K562 (cell line): ENCODE measurements at regions not wholly inside any gene's neighbourhood (a gene's known extent, or its start where the extent isn't known, plus 50 kb on each side); places are given as distances from the start of the nearest gene placed in this dataset.
"Not testable (repeated sequence)": the region's sequence is repeated elsewhere in the genome, so short reads cannot be mapped to it uniquely, and the experiment has no call there.

Source experiments
- ATAC-seq: fragments of 200-7000 bp; cut with Tn5 transposase; 3 replicates; pipeline ENCODE4 v1.9.1; 2020; ENCODE audit warnings: moderate library complexity
- BruUV-seq: library from RNA; stranded (reverse); fragments of 400-500 nt; replicated peaks from 2 replicates; lab custom pipeline; 2021; lab: Mats Ljungman, UMichigan
- CTCF ChIA-PET: fragments of 300-600 bp; formaldehyde crosslinking; extraction: SDS; loops from one replicate; lab custom pipeline; 2021; ENCODE audit warnings: low intra/inter-chr PET ratio; lab: Yijun Ruan, JAX
- POLR2A ChIA-PET: fragments of 300-600, 350-650 bp; sonication (Branson Sonifier 250); formaldehyde crosslinking; extraction: SDS; loops from one replicate; lab custom pipeline; 2021; ENCODE audit warnings: antibody characterized with exemption, inconsistent platforms; lab: Yijun Ruan, JAX
- DNase-seq, 4 experiments: peaks; one replicate each; pipeline versions ENCODE4 v3.0.0 to v3.0.0-alpha.2; 2011 to 2018; ENCODE audit warnings: low spot score in 3 of 4, mixed read lengths in 3 of 4; ENCODE audit errors: extremely low read depth in 1 of 4
- FAIRE-seq: peaks from 2 replicates; lab custom pipeline; 2011; peaks lifted over from hg19 to GRCh38; lab: Jason Lieb, UNC
- H2AFZ ChIP-seq: 2 replicates; pipeline ENCODE4 v1.6.0; 2011; ENCODE audit warnings: low read depth, low read length, control low read depth, inconsistent platforms
- H3K27ac ChIP-seq: fragments of 200-600 bp; 3 replicates; pipeline ENCODE4 v1.8.0; 2011; ENCODE audit warnings: low read depth, mild to moderate bottlenecking, control low read depth, inconsistent platforms, low read length, moderate library complexity, mixed read lengths; ENCODE audit errors: extremely low read depth
- H3K27me3 ChIP-seq, 2 experiments: fragments of 300-600 bp in 1 of 2; 2 replicates in 1 of 2; 3 replicates in 1 of 2; pipeline versions ENCODE4 v1.6.0 to v1.8.0; 2011; ENCODE audit warnings: inconsistent platforms in 2 of 2, low read length in 2 of 2, mild to moderate bottlenecking in 1 of 2, mixed read lengths in 1 of 2, moderate library complexity in 1 of 2; ENCODE audit not compliant: control insufficient read depth in 2 of 2, insufficient read depth in 2 of 2
- H3K36me3 ChIP-seq: fragments of 300-600 bp; 3 replicates; pipeline ENCODE4 v1.8.0; 2011; ENCODE audit warnings: mild to moderate bottlenecking, low read length, inconsistent platforms; ENCODE audit not compliant: control insufficient read depth, insufficient read depth
- H3K4me1 ChIP-seq, 2 experiments: fragments of 200-600 bp in 1 of 2; replicated peaks in 1 of 2; 2 replicates in 1 of 2; 3 replicates in 1 of 2; pipeline versions ENCODE4 v1.5.1 to v1.8.0; 2011; ENCODE audit warnings: inconsistent platforms in 2 of 2, low read length in 2 of 2, mild to moderate bottlenecking in 1 of 2, mixed read lengths in 1 of 2, moderate library complexity in 1 of 2; ENCODE audit not compliant: control insufficient read depth in 2 of 2, insufficient read depth in 2 of 2
- H3K4me2 ChIP-seq: 2 replicates; pipeline ENCODE4 v1.6.1; 2011; ENCODE audit warnings: low read length, control low read depth, inconsistent platforms, mixed read lengths; ENCODE audit not compliant: insufficient read depth
- H3K4me3 ChIP-seq: fragments of 200-600 bp; sonication (generic), shearing (Covaris generic); 2 replicates; pipeline ENCODE4 v1.5.1; 2016; ENCODE audit warnings: control low read depth, inconsistent platforms
- H3K79me2 ChIP-seq: fragments of 200-600 bp; 3 replicates; pipeline ENCODE4 v1.8.0; 2011; ENCODE audit warnings: low read length, inconsistent platforms; ENCODE audit not compliant: control insufficient read depth, insufficient read depth
- H3K9ac ChIP-seq, 2 experiments: 2 replicates each; pipeline versions ENCODE4 v1.6.0 to v1.6.1; 2011; ENCODE audit warnings: low read depth in 2 of 2, low read length in 2 of 2, control low read depth in 1 of 2, inconsistent platforms in 1 of 2, mild to moderate bottlenecking in 1 of 2, mixed read lengths in 1 of 2; ENCODE audit not compliant: insufficient read depth in 1 of 2
- H3K9me1 ChIP-seq: one replicate; pipeline ENCODE4 v1.6.0; 2011; ENCODE audit warnings: inconsistent platforms, mild to moderate bottlenecking, low read length, moderate library complexity; ENCODE audit not compliant: control insufficient read depth, insufficient read depth
- H3K9me3 ChIP-seq: replicated peaks from 2 replicates; pipeline ENCODE4 v1.5.1; 2011; ENCODE audit warnings: low read depth, low read length, inconsistent platforms; ENCODE audit not compliant: control insufficient read depth, insufficient read depth
- H4K20me1 ChIP-seq: replicated peaks from 2 replicates; pipeline ENCODE4 v1.6.1; 2011; ENCODE audit warnings: low read length, inconsistent platforms, mixed read lengths; ENCODE audit not compliant: control insufficient read depth, insufficient read depth
- CGGBP1 ChIP-seq: fragments of 250-450 bp; sonication (Bioruptor Pico); IDR thresholded peaks from 2 replicates; pipeline ENCODE4 v1.9.0; 2021; ENCODE audit warnings: mild to moderate bottlenecking
- DACH1 ChIP-seq: fragments of 450-650 bp; IDR thresholded peaks from 2 replicates; pipeline ENCODE4 v1.6.1; 2018; ENCODE audit not compliant: partially characterized antibody
- FOXM1 ChIP-seq, 2 experiments: fragments of 450-650 bp in 1 of 2; sonication (generic) in 1 of 2; formaldehyde crosslinking in 1 of 2; IDR thresholded peaks; 2 replicates each; pipeline versions ENCODE4 v1.6.1 to v1.9.0; 2017 to 2022; ENCODE audit warnings: low read depth in 2 of 2, mild to moderate bottlenecking in 2 of 2, missing genetic modification reagents in 1 of 2, moderate library complexity in 1 of 2
- KDM5B ChIP-seq: fragments of 200-600 bp; sonication (generic); IDR thresholded peaks from 2 replicates; pipeline ENCODE4 v1.6.1; 2012; ENCODE audit warnings: low read depth, mild to moderate bottlenecking, moderate library complexity, low read length, control low read depth, inconsistent platforms; ENCODE audit not compliant: insufficient replicate concordance
- MAX ChIP-seq: sonication (generic); formaldehyde crosslinking; IDR thresholded peaks from 2 replicates; pipeline ENCODE4 v1.9.0; 2022; ENCODE audit warnings: mild to moderate bottlenecking, missing genetic modification reagents
- MBD2 ChIP-seq: sonication (generic); IDR thresholded peaks from 2 replicates; pipeline ENCODE4 v1.6.1; 2016; ENCODE audit warnings: low read depth, borderline replicate concordance
- MIER1 ChIP-seq: fragments of 450-650 bp; IDR thresholded peaks from 2 replicates; pipeline ENCODE4 v1.6.1; 2016; ENCODE audit warnings: antibody characterized with exemption, mild to moderate bottlenecking, low read depth
- TAF7 ChIP-seq: fragments of 450-650 bp; IDR thresholded peaks from 2 replicates; pipeline ENCODE4 v1.6.1; 2016; ENCODE audit warnings: missing genetic modification characterization, missing compliant biosample characterization
- TAF9B ChIP-seq: fragments of 450-650 bp; IDR thresholded peaks from 2 replicates; pipeline ENCODE4 v1.6.1; 2018; ENCODE audit warnings: mild to moderate bottlenecking; ENCODE audit not compliant: partially characterized antibody
- ZFX ChIP-seq: sonication (generic); formaldehyde crosslinking; IDR thresholded peaks from 2 replicates; pipeline ENCODE4 v1.8.0; 2022; ENCODE audit warnings: mild to moderate bottlenecking, missing genetic modification reagents, moderate library complexity
- ZKSCAN8 ChIP-seq: fragments of 200-800 bp; sonication (Bioruptor generic); IDR thresholded peaks from 2 replicates; pipeline ENCODE4 v1.6.1; 2016; ENCODE audit warnings: missing genetic modification characterization, missing compliant biosample characterization
- ZNF512 ChIP-seq: IDR thresholded peaks from 2 replicates; pipeline ENCODE4 v1.6.1; 2016; ENCODE audit warnings: missing genetic modification characterization, missing compliant biosample characterization
- WGBS: fragments of 100-300 bp; shearing (Covaris generic); methylation state at CpG from one replicate; pipeline ENCODE4 v1.1.6; 2016; ENCODE audit warnings: low coverage, mixed read lengths; ENCODE audit not compliant: insufficient coverage; ENCODE audit errors: missing lambda C conversion rate; 5-methylcytosine and 5-hydroxymethylcytosine counted together
- in situ Hi-C: fragments of 300-500 bp; cut with MboI; formaldehyde crosslinking; loops from 4 replicates; pipeline ENCODE4 v1.15.0; 2018; ENCODE audit warnings: inconsistent platforms, mixed read lengths
- intact Hi-C: fragments of 100-400 bp; cut with micrococcal nuclease; formaldehyde crosslinking; loops from 2 replicates; pipeline ENCODE4 v1.14.2; 2022

DNA sequence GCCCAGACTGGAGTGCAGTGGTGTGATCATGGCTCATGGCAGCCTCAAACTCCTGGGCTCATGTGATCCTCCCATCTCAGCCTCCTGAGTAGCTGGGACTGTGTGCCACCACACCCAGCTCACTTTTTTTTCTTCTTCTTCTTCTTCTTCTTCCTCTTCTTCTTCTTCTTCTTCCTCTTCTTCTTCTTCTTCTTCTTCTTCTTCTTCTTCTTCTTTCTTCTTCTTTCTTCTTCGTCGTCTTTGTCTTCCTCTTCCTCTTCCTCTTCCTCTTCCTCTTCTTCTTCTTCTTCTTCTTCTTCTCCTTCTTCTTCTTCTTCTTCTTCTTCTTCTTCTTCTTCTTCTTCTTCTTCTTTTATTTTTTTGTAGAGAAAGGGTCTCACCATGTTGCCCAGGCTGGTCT lies 78.8 kb upstream of the RPH3A start:
- H3K4me1 ChIP-seq, intact Hi-C loops, H3K9me3 ChIP-seq, DNase-seq: not testable (repeated sequence)
- peaks cover 10 to 18% of the 10 kb centered on the region in 2 experiments; a peak in 4 of 5 replicates for H3K27me3 ChIP-seq
- TF ChIP-seq ZNF512 (tag), result peak; percentile 68
- TF ChIP-seq, all 486 proteins: peak for 1; not testable (repeated sequence) for 485
- H2AFZ ChIP-seq, H4K20me1 ChIP-seq, H3K27ac ChIP-seq, H3K9ac ChIP-seq, H3K9me1 ChIP-seq, in situ Hi-C loops, H3K36me3 ChIP-seq, H3K4me2 ChIP-seq, H3K79me2 ChIP-seq, FAIRE-seq, ATAC-seq, BruUV-seq, CTCF ChIA-PET, POLR2A ChIA-PET, H3K4me3 ChIP-seq: not testable (repeated sequence)
- WGBS, result 2% methylated on average over 2 of the region's 2 CpGs

GRCh38 chr12:112713471-112713870 lies 78.1 kb upstream of the RPH3A start:
- Histone ChIP-seq H3K9me3 (no peaks in the 10 kb centered on the region), H3K4me1 (no peaks in the 10 kb centered on the region), H4K20me1 (no peaks in the 10 kb centered on the region; the same call in 1 of the 2 replicates), H3K4me3 (no peak overlapping the region), H3K4me2 (no peak overlapping the region), H3K27me3 (peaks cover 7 to 14% of the 10 kb centered on the region in 2 experiments; a peak in 4 of 5 replicates), H3K9me1 (no peaks in the 10 kb centered on the region), H3K36me3 (no peaks in the 10 kb centered on the region), H3K79me2 (no peaks in the 10 kb centered on the region), H3K27ac (no peak overlapping the region), H3K9ac (no peak overlapping the region), H2AFZ (no peak overlapping the region)
- no peak for FAIRE-seq
- no peak for ATAC-seq
- 0% methylated on average over 2 of the region's 2 CpGs for WGBS
- POLR2A ChIA-PET, result no interaction called here
- CTCF ChIA-PET, result no interaction called here
- DNase-seq, result no peak
- no TSS peak for BruUV-seq
- intact Hi-C loops (no loop called here), in situ Hi-C loops (no loop called here)
- TF ChIP-seq ZFX (CRISPR knock-in tag) (no peak), TAF9B (no peak), MIER1 (no peak), MAX (no peak), ZKSCAN8 (CRISPR knock-in tag) (no peak), FOXM1 (IDR thresholded peaks at IDR 0.05; ENCODE audit: low read depth) (no peak), FOXM1 (CRISPR knock-in tag; IDR thresholded peaks at IDR 0.05; ENCODE audit: low read depth) (no peak), DACH1 (no peak), CGGBP1 (CRISPR knock-in tag) (no peak), TAF7 (tag) (no peak), MBD2 (no peak), KDM5B (no peak)
